ENCODE measurements at regions not wholly inside any gene's neighbourhood (a gene's known extent, or its start where the extent isn't known, plus 50 kb on each side); places are given as distances from the start of the nearest gene placed in this dataset.

- TF ChIP-seq EP300 (IDR thresholded peaks at IDR 0.05) (no peak), CTCF (IDR thresholded peaks at IDR 0.05) (no peak), POLR2AphosphoS5 (IDR thresholded peaks at IDR 0.05) (no peak)
Measured at GRCh38 chr2:52956118-52956517, 811.5 kb upstream of the CHAC2 start.
